IPS-NIHi7 (cell line): ENCODE measurements at regions not wholly inside any gene's neighbourhood (a gene's known extent, or its start where the extent isn't known, plus 50 kb on each side); places are given as distances from the start of the nearest gene placed in this dataset.
A peak's percentile ranks its signal among the peaks of the same experiment; 100 is the strongest.

Source experiments
- DNase-seq: peaks from one replicate; pipeline ENCODE4 v3.0.0; 2012; ENCODE audit warnings: mixed read lengths; ENCODE audit errors: extremely low spot score

DNA sequence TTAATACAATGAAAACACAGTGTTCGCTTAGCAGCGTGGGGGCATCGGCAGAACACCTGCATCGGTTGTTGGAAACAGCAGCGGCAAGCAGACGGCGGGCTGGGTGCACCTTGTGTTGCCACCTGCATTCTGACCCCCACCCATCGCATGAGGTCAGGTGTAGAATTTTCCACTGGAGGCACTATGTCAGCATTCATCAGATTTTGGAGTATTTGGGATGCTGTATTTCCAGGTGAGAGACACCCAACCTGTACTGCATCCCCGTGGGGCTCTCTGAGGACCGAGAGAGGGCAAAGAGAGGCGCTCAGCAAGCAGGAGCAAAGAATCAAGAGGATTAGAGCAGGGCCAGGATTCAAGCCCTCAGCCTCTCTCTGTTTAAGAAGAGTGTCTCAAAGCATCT lies 116.4 kb upstream of the MGMT start:
- no peak for DNase-seq

GRCh38 chr10:129353101-129353500 lies 113.9 kb upstream of the MGMT start:
- DNase-seq = no peak

GRCh38 chr10:129360046-129360445 lies 107.0 kb upstream of the MGMT start:
- DNase-seq = no peak

GRCh38 chr10:129361676-129362376 lies 105.2 kb upstream of the MGMT start:
- DNase-seq = no peak

DNA sequence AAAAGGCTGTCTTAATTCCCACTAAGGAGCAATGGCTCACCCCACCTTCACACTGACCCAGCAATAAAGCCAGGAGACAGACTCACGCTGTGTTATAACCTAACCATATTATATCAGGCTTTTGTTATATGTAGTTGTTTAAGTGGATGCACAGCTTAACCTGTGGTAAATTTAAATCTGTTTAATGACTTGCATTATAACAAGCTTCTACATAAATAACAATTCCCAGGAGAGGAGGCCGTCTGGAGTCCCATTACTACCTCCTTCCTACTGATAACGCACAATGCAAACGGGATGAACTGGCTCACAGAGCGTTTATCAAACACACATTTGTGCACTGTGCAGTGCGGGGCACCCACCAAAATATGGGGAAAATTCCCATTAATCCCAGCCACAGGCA lies 102.1 kb upstream of the MGMT start:
- no peak for DNase-seq

- peak; percentile 66 for DNase-seq
Observed at GRCh38 chr10:129365767-129366402, 101.2 kb upstream of the MGMT start.

GRCh38 chr10:129366450-129366849 lies 100.6 kb upstream of the MGMT start:
- DNase-seq = no peak

DNA sequence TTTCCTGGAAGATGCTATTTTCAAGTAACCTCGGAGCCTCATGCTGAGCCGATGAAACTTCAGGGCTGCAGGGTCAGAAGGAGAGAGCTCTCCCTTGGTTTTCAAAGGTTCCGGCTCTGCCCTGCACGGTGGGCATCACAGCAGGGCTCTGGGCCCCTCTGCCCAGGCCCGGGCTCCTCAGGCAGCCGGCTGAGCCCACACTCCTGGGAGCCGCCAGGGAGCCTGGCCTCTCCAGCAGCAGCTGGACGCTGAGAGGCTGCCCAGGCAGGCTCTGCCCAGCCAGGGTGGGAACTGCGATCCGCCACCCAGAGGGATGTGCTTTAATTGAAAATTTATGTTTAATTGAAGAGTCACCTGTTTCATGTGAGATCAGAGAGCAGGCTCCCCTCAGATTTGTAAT lies 97.5 kb upstream of the MGMT start:
- DNase-seq = no peak

- no peak for DNase-seq
Observed at GRCh38 chr10:129371541-129371940, 95.5 kb upstream of the MGMT start.

- DNase-seq = no peak
Observed at GRCh38 chr10:129372172-129372571, 94.9 kb upstream of the MGMT start.

- no peak for DNase-seq
Observed at GRCh38 chr10:129373231-129373630, 93.8 kb upstream of the MGMT start.

GRCh38 chr10:129373718-129374117 lies 93.3 kb upstream of the MGMT start:
- DNase-seq = no peak

DNA sequence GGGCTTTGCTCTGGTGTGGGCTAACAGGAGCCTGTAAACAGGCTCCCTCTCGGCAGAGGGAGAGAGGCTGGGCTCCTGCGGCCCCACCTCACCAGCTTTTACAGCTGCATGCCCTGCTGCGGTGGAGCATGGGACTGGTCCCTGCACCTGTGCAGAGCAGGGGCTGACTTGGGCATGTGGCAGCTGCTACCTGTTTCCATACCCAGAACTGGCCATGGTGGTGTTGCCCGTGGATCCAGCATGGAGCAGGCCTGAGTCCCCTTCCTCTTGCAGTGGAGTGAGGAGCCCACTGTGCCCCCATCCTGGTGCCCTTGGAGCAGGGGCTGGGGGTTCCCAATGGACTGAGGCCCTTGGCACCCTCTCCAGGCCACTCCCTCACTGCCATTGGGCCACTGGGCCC lies 91.9 kb upstream of the MGMT start:
- no peak for DNase-seq

GRCh38 chr10:129375912-129376311 lies 91.1 kb upstream of the MGMT start:
- no peak for DNase-seq

GRCh38 chr10:129380279-129380678 lies 86.8 kb upstream of the MGMT start:
- no peak for DNase-seq

DNA sequence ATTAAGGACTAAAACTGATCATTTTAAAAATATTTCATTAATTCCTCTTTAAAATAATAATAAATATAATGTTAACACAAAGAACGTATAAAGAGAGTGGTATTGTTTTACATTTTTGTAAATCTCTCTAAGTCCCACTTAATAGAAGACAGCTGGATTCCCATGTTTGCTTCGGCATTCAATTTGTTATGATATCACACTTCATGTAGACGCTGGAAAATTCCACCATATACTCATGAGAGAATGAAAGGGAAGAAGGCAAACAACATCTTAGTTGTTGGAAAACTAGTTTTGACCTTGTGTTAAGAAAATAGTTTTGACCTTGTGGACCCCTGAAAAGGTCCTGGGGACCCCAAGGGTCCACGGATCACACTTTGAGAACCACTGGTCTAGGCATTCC lies 85.3 kb upstream of the MGMT start:
- no peak for DNase-seq

DNA sequence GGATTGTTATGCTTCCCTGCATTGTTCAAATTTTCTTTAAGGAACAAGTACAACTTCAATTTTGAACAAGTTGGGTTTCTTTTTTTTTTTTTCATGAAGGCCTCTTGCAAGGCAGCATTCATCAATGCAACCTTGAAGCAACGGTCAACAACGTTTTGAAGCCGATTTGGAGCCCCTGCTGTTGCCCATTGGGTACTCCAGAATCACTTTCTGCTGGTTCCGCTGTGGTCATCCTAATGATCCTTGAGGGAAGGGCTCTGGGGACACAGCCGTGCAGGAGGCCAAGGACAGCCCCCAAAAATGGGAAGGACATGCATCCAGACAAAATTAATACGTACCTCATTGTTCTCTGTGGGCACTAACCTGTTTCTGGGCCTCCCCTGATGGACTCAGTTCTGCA lies 84.6 kb upstream of the MGMT start:
- DNase-seq = no peak

DNA sequence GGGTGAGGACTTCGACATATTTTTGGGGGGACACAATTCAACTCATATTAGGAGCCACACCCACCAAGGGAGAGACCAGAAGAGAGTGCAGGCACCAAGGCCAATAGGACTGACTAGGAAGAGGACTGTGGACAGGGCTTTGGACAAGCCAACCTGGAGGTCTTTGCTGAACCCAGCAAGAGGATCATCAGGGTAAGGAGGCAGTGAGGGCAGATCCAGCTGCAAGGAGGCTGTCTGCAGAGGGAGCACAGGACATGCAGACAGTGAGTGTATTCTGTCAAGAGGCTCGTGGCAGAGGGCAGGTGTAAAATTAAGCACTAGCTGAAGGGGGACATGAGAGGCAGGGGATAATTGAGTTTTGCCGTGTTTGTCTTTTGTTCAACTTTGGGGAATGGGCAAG lies 83.4 kb upstream of the MGMT start:
- no peak for DNase-seq

GRCh38 chr10:129385600-129385999 lies 81.4 kb upstream of the MGMT start:
- DNase-seq = peak; percentile 34

DNA sequence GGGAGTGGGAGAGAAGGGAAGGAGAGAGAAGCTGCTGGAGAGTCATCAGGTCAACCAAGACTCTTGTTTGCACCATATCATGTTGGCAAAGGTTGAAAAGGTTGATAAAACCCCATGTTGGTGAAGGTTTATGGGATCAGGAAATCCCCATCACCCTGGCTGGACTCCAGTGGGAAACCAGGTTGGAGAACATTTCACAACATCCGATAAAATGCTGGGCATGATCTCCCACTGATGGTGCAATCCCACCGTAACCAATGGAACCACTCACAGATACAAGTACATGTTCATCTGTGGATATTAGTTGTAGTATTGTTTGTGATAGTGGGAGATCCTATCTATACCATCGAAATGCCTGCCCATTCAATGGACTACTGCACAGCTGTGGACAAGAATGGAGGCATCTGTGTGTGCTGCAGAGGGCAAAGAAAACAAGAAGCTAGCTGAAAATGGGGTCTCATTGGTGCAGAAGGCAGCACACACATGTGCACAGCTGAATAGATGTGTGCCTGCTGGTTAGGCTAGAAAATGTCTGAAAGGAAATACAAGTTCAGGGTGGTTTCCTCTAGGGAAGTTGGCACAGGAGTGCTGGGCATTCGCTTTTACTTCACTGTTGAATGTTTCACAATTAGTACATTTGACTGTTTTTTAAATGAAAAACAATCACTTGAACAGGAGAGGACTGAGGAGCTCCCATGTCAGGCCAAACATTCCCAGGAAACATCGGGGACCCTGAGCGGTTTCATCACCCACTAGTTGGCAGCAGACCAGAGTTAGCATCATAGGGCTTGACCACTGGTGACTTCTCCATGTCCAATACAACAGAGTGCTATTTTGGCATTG lies 80.4 kb upstream of the MGMT start:
- DNase-seq = no peak

GRCh38 chr10:129387258-129387525 lies 79.8 kb upstream of the MGMT start:
- DNase-seq = no peak

DNA sequence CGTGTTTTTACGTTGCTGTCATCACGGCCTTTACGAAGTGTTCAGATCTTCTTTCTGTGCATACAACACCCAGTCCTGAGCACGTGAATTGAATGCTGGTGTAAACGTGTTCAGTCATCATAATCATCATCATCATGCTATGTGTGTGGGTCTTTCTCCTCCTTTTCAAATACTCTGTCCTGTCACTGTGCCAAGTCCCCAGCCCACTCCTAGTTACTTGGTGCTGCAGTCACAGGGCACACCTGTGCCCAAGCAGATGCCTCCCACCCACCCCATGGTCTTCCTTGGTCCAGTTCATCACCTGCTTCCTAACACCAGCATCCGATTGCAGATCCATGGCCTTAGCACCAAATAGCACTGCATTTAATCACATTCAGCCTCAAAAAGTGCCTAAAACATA lies 78.6 kb upstream of the MGMT start:
- no peak for DNase-seq

DNA sequence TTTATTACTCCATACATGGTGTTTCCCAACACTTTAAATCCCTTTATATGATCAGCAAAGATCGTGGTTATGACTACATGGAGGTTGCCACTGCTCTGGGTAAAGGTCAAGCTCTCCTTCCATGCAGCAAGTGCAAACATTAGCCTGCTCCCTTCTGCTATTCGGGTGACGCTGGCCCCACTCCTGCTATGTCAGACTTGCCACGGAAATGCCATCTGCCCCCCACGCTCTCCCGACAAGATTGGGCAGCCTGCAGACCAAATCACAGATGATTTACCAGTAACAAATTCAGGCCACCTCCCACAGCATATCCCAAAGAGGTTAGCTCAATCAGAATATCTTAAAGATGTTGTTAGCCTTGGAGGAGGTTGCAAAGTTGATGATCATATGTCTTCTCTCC lies 77.8 kb upstream of the MGMT start:
- no peak for DNase-seq
